Hepatocyte (in vitro differentiated cells): ENCODE measurements at regions not wholly inside any gene's neighbourhood (a gene's known extent, or its start where the extent isn't known, plus 50 kb on each side); places are given as distances from the start of the nearest gene placed in this dataset.
A peak's percentile ranks its signal among the peaks of the same experiment; 100 is the strongest.

Source experiments
- DNase-seq: peaks from one replicate; pipeline ENCODE4 v3.0.0-alpha.2; 2016; ENCODE audit warnings: low spot score
- H2AFZ ChIP-seq: fragments of 200-600 bp; sonication (generic); 2 replicates; pipeline ENCODE4 v1.6.0; 2016; ENCODE audit warnings: antibody characterized with exemption, mild to moderate bottlenecking
- H3K27ac ChIP-seq: fragments of 200-600 bp; sonication (generic); 2 replicates; pipeline ENCODE4 v1.5.1; 2016; ENCODE audit warnings: mild to moderate bottlenecking
- H3K27me3 ChIP-seq: fragments of 200-600 bp; sonication (generic); 2 replicates; pipeline ENCODE4 v1.6.1; 2016
- H3K36me3 ChIP-seq: fragments of 200-600 bp; sonication (generic); replicated peaks from 2 replicates; pipeline ENCODE4 v1.5.1; 2016; ENCODE audit warnings: low read depth; ENCODE audit not compliant: insufficient read depth
- H3K4me1 ChIP-seq: fragments of 200-600 bp; sonication (generic); 2 replicates; pipeline ENCODE4 v1.5.1; 2016; ENCODE audit warnings: mild to moderate bottlenecking, moderate library complexity; ENCODE audit not compliant: insufficient read depth
- H3K4me2 ChIP-seq: fragments of 200-600 bp; sonication (generic); 2 replicates; pipeline ENCODE4 v1.6.0; 2016
- H3K4me3 ChIP-seq: fragments of 200-600 bp; sonication (generic); 2 replicates; pipeline ENCODE4 v1.5.1; 2016; ENCODE audit warnings: mild to moderate bottlenecking
- H3K79me2 ChIP-seq: fragments of 200-600 bp; sonication (generic); 2 replicates; pipeline ENCODE4 v1.6.0; 2017; ENCODE audit warnings: mild to moderate bottlenecking
- H3K9me2 ChIP-seq: fragments of 200-600 bp; sonication (generic); replicated peaks from 2 replicates; pipeline ENCODE4 v1.6.0; 2017; ENCODE audit warnings: mild to moderate bottlenecking; ENCODE audit not compliant: insufficient read depth
- H3K9me3 ChIP-seq: fragments of 200-600 bp; sonication (generic); 2 replicates; pipeline ENCODE4 v1.5.1; 2016; ENCODE audit warnings: low read depth, mild to moderate bottlenecking
- H4K20me1 ChIP-seq: fragments of 200-600 bp; sonication (generic); 2 replicates; pipeline ENCODE4 v1.6.0; 2016; ENCODE audit warnings: mild to moderate bottlenecking; ENCODE audit not compliant: insufficient read depth, poor library complexity, severe bottlenecking
- CTCF ChIP-seq: fragments of 200-600 bp; sonication (generic); IDR thresholded peaks from 2 replicates; pipeline ENCODE4 v1.5.1; 2016; ENCODE audit warnings: antibody characterized with exemption, mild to moderate bottlenecking; ENCODE audit not compliant: poor library complexity
- EZH2 ChIP-seq: fragments of 200-600 bp; sonication (generic); IDR thresholded peaks from 2 replicates; pipeline ENCODE4 v1.6.1; 2016; ENCODE audit warnings: antibody characterized with exemption, mild to moderate bottlenecking, borderline replicate concordance
- EZH2phosphoT487 ChIP-seq: fragments of 200-600 bp; sonication (generic); IDR thresholded peaks from one replicate; pipeline ENCODE4 v1.6.1; 2018; ENCODE audit warnings: antibody characterized with exemption, mild to moderate bottlenecking, low read depth, moderate library complexity; ENCODE audit not compliant: unreplicated experiment, severe bottlenecking
- WGBS: methylation state at CpG from one replicate; pipeline ENCODE4 v1.1.6; 2016; ENCODE audit warnings: low lambda C conversion rate; ENCODE audit errors: missing lambda C conversion rate; 5-methylcytosine and 5-hydroxymethylcytosine counted together

DNA sequence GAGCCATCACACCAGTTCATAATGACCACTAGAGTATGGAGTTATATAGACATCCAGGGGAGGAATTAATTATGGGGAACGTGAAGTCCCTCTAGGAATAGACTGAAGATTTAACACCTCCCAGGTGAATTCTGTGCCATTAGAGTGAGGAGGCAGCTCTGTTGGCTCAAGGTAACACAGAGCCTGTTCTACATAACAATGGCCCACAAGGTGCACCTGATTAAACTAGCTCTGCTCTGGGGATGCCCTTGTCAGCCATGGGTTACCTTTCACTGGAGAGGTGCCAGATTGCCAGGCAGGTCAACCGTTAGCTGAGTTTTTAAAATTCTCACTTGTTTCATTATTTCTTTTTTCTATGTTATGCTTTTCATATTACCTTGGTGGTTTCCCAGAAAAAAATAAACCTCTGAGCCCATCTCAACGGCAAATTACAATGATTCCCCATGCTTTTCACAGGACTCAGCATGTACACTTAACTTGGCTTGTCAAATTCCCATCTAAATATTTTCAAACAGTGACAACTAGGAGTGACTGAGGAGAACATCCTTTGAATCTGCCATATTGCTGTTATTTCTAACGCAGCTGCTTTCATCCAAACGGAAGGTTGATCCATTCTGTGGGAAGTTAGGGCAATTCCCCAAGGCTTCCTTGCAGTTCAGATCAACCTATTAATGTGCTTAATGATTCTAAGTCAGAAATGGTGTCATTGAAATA lies 512.9 kb downstream of the MCTP2 start:
- WGBS: 74% methylated on average over 5 of the region's 5 CpGs

DNA sequence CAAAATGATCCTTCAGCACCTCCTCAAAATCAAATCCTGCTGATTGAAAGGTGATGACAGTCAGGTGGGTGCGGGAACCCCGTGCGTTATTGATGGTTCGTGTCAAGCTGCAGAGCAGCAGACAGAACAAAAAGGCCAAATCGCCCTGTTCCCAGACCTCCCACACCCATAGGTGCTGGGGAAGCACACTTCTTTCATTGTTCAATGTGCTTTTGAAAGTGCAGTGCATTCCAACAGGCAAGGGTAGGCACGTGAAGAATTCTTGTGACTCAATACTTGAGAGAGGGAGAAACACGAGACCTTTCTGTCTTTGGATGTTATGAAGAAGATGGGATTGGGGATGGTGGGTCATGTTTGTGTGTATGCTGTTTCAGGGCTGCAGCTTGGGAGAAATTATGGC lies 514.0 kb downstream of the MCTP2 start:
- no peaks in the 10 kb centered on the region for H4K20me1 ChIP-seq

More for the DNA sequence above, 512.9 kb downstream of the MCTP2 start:
- Histone ChIP-seq H3K9me2 (no peaks in the 10 kb centered on the region), H3K36me3 (no peaks in the 10 kb centered on the region), H3K4me3 (no peak overlapping the region), H3K27ac (no peak overlapping the region), H4K20me1 (no peaks in the 10 kb centered on the region), H2AFZ (no peak overlapping the region), H3K4me2 (peak overlapping the region; percentile 48), H3K4me1 (no peaks in the 10 kb centered on the region), H3K9me3 (no peaks in the 10 kb centered on the region), H3K27me3 (no peaks in the 10 kb centered on the region), H3K79me2 (no peaks in the 10 kb centered on the region)
- TF ChIP-seq EZH2 (no peak), EZH2phosphoT487 (no peak), CTCF (no peak)
- no peak for DNase-seq

DNA sequence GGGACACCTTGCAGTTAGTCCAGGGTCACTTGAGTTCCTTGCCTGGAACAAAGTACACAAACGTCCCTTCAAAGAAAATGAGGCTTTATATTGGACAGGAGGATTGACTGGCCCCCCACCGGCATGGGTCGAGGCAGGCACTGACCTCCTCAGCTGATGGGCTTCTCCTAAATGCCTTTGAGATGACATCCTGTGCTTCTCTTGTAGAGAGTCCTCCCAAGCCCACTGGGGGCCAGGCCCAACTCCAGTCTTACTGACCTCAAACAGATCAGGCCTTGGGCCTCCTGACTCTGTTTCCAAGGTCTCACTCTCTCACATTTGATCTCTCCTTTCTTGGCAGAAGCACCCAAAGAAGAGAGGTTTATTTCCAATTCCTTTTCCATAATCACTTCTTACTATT lies 516.1 kb downstream of the MCTP2 start:
- no peak overlapping the region for H2AFZ ChIP-seq
- H3K4me1 ChIP-seq: no peaks in the 10 kb centered on the region
- no peaks in the 10 kb centered on the region for H3K36me3 ChIP-seq
- no peaks in the 10 kb centered on the region for H3K27me3 ChIP-seq
- 82% methylated on average over 3 of the region's 3 CpGs for WGBS
- DNase-seq: no peak
- no peaks in the 10 kb centered on the region for H3K9me3 ChIP-seq
- H3K4me3 ChIP-seq: no peak overlapping the region
- H3K4me2 ChIP-seq: no peak overlapping the region
- TF ChIP-seq EZH2phosphoT487: no peak
- no peak for TF ChIP-seq EZH2
- no peak for TF ChIP-seq CTCF
- no peaks in the 10 kb centered on the region for H3K79me2 ChIP-seq
- no peaks in the 10 kb centered on the region for H4K20me1 ChIP-seq
- H3K9me2 ChIP-seq: no peaks in the 10 kb centered on the region
- no peak overlapping the region for H3K27ac ChIP-seq

More for the DNA sequence above, 514.0 kb downstream of the MCTP2 start:
- Histone ChIP-seq H3K27ac (no peak overlapping the region), H3K27me3 (no peaks in the 10 kb centered on the region), H2AFZ (no peak overlapping the region), H3K79me2 (no peaks in the 10 kb centered on the region), H3K4me2 (no peak overlapping the region), H3K9me2 (no peaks in the 10 kb centered on the region), H3K36me3 (no peaks in the 10 kb centered on the region), H3K9me3 (no peaks in the 10 kb centered on the region), H3K4me3 (no peak overlapping the region), H3K4me1 (no peaks in the 10 kb centered on the region)
- no peak for DNase-seq
- TF ChIP-seq EZH2phosphoT487: no peak
- no peak for TF ChIP-seq CTCF
- no peak for TF ChIP-seq EZH2
- 61% methylated on average over 7 of the region's 7 CpGs for WGBS
